HG03159 (cell line): ENCODE measurements at regions not wholly inside any gene's neighbourhood (a gene's known extent, or its start where the extent isn't known, plus 50 kb on each side); places are given as distances from the start of the nearest gene placed in this dataset.
"Not testable (repeated sequence)": the region's sequence is repeated elsewhere in the genome, so short reads cannot be mapped to it uniquely, and the experiment has no call there.

Source experiments
- ATAC-seq: cut with Tn5 transposase; IDR thresholded peaks from one replicate; pipeline ENCODE4 v1.9.1; 2021; ENCODE audit warnings: mild to moderate bottlenecking, moderate library complexity; ENCODE audit not compliant: unreplicated experiment

DNA sequence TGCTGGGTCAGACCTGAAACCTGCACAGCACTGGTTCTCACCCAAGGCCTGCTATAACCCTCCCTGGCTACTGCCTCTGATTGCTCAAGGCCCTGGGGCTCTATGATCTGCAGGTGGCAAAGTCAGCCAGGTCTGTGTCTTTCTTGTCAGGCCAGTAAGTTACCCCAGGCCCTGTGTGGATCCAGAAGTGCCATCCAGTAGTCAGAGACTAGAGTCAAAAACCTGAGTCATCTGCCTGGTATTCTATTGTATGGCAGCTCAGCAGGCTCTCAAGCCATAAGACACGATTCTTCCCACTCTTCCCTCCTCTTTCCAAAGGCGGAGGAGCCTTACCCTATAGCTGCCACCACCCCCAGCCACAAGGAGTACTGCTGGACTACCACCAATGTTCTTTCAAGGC is 593.0 kb downstream of the FRK start:
- no peak for ATAC-seq

DNA sequence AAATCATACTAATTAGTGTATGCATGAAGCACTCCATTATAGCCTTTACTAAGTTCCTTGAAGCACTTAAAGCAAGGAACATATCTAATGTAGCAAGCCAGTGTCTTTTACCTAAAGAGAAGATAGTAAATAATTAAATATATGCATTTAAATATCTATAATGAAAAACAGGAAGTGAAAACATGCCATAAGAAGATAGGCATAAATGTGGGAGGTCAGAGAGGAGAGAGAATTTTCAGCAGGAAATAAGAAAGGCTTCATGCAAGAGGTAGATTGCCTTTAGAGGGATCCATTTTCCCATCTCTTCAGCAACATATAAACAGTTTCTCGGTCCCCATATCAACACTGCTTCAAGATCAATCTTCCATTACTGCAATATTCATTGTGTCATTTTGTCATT is 599.8 kb downstream of the FRK start:
- ATAC-seq: no peak

DNA sequence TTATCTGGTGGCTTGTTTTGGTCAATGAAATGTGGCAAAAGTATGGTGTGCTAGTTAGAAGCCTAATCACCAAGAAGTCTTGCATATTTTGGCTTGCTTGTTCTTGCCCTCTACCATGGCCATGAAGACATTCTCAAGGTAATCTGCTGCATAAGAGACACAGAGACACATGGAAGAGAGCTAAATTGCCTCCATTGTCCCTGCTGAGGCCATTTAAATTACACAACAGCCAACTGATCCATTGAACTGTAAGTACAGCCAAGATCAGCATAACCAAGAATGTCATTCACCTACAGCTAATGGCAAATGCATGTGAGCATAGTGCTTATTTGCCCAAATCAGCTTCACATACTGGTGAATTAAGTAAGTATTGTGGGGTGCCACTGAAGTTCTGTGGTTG is 603.8 kb downstream of the FRK start:
- no peak for ATAC-seq

DNA sequence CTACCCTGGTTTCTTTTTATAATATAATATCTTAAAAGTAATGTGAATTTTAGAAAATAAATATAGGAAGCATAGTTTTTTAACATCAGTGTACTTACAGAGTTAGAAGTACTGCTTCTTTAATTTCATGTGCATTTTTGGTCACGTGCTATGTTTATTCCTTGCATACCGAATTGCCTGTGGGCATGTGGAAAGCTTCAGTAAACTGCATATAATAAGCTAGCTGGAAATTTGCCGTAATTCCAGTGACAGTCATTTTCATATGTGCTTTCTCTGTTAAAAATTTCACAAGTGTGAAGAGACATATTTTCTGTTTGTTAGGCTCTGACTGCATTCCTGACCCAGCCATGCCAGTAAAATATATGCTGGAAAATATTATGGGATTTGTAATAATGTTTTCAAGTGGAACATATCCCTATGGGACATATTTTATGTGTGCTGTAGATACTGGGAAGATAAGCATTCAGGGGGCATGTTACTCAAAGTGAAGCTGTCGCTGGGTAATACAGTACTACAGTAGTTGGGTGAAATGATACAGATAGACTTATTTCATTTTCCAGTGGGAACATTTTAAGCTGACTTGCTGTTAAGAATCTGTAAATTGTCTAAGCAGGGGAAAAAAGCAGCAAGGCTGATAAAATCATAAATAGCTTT is 616.7 kb downstream of the FRK start:
- ATAC-seq: no peak

DNA sequence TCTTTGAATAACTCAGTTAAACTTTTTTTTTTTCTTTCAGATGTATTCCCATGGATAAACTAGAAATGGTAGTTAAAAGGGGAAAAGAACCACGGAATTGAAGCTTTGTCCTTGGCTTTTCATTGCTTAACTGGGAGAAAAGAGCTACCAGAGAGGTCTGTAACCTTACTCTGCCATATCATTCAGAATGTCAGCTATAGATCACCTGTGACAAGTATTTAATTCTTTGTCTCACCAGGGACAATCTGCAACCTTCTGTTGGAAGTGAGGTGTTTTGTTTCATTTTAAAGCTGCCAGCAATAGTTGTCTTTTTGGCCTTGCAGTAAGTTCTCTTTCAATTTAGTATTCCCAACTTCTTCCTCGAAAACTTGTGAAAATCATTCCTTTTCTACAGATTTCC is 618.4 kb downstream of the FRK start:
- no peak for ATAC-seq

DNA sequence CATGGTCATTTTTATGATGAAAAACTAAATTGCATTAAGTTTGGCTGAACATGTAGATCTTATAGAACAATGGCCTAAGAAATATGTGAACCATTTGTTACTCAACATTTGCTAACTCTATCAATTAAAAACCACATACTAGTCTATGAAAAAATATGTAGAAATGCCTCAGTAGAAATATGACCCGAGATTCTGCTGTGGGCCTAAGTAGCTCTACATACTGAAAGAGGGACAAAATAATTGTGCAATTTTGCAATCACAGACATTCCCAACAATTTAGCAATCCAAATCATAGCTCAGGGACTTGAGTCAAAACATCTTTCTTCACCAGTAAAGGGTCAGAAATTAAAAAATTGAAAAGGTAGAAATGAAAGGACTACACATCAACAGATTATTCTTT is 619.0 kb downstream of the FRK start:
- ATAC-seq: no peak

DNA sequence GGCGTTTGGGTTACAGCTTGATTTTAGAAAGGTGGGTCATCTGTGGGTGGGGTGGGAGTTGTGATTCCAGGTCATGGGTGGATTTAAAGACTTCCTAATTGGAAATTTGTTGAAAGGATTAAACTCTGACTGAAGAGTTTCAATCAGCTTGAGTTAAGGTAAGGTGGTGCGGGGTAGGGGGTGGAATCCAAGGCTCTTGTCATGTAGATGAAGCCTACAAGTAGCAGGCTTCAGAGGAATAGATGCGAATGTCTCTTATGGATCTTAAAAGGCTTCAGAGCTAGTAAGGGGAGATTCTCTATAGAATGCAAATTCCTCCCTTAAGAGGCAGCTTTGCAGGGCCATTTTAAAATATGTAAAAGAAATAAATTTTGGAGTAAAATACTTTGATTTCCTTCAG is 645.3 kb downstream of the FRK start:
- ATAC-seq: no peak

DNA sequence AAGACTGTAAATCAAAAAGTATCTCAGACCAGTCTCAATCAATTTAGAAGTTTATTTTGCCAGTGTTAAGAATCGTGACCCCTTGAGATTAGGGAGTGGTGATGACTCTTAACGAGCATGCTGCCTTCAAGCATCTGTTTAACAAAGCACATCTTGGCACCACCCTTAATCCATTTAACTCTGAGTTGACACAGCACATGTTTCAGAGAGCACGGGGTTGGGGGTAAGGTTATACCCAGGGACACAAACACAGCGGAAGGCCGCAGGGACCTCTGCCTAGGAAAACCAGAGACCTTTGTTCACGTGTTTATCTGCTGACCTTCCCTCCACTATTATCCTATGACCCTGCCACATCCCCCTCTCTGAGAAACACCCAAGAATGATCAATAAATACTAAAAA is 645.8 kb downstream of the FRK start:
- ATAC-seq: not testable (repeated sequence)

DNA sequence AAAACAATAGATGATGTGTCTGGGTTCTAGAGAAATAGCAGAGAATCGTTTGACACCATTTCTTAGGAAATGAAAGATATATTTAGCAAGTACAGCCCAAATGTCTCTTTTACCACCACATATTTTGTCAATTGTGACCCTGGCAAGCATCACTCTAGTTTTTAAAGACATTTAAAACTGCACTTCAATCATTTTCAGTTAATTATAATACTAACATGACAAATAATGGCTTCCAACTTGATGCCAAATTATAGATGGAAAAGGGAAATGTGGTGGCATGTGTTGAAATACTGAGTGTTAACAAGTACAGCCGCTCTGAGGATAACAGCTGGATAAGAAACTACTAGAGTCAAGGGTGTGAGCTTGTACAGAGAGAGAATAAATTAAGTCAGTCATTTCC is 648.9 kb downstream of the FRK start:
- ATAC-seq: no peak

DNA sequence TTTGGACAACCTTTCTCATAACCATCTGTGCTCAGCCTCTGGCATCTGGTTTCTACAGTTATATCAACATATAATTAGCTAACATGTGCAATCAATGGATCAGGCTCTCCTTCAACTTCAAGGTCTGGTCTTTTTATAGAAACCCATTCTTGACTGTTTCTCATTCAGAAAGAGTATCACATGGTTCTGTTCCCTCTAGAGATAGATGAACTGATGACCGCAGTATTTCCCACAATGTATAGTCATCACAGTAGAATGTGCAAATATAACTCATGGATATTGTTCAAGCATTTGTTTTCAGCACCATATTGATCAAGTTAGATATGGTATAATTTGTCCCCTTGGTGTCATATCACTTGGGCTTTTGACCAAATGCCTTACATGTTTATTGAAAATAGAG is 656.2 kb downstream of the FRK start:
- no peak for ATAC-seq

DNA sequence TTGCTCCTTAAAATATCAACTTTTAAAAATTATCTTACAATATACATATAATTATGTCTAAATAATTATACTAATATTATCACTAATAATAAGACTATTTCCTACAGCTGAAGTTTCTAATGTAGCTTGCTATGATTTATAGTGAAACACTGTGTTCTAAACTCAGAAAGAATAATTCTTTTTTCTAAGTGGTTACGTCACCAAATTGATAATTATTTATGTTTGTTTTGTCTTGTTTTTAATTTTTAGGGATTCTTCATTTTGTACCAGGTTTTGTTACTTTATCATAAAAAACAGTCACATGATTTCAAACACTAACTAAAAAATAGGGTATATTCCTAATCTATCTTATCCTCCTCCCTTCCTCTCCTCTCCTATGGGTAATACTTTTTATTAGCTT is 662.1 kb downstream of the FRK start:
- ATAC-seq: no peak

DNA sequence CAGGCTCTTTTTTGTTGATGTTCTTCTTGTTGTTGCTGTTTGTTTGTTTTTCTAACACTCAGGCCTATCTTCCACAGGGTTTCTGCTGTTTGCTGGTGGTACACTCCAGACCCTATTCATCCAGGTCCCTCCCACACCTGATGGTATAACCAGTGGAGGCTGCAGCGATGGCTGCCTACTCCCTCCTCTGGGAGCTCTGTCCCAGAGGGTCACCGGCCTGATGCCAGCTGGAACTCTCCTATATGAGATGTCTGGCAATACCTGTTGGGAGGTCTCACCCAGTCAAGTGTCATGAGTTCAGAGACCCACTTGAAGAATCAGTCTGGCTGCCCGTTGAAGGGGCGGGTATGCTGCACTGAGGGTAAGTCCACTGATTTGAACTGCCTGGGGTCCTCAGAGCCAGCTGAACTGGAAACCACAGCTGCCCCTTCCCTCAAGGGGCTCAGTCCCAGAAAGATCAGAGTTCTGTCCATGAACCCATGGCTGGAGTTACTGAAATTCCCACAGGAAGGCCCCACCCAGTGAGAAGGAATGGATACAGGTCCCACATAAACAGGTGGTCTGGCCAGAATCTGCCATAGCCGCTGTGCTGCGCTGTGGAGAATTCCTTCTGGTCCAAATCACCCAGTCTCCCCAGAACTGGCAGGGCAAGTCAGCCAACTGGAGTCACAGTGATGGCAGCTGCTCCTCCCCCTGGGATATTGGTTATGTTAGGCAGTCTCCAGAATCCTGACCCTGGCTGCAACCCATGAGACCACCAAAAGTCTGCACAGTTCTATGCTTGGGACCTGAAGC is 664.4 kb downstream of the FRK start:
- no peak for ATAC-seq

DNA sequence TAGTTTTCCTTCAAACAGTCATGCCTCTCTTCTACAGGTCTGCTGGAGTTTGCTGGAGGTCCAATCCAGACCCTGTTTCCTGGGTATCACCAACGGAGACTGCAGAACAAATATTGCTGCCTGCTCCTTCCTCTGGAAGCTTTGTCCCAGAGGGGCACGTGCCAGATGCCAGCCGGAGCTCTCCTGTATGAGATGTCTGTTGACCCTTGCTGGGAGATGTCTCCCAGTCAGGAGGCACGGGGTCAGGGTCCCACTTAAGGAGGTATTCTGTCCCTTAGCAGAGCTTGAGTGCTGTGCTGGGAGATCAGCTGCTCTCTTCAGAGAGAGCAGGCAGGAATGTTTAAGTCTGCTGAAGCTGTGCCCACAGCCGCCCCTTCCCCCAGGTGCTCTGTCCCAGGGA is 666.9 kb downstream of the FRK start:
- ATAC-seq: no peak

DNA sequence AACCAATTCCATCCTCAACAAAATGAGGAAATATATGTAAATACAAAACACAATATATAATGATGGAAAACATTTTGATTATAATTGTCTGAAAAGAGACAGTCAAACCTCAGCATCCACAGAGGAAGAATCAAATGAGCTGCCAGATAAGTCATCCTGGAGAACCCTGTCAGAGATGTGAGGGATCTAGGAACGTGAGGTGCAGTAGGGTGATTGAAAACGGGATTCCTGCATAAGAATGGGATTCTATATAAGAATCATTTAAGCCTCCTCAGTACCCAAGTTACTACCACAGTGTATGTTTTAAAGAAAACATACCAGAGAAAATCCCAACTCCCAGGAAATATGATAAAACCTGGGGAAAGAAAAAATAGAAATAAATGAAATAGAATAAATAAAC is 690.5 kb downstream of the FRK start:
- no peak for ATAC-seq

DNA sequence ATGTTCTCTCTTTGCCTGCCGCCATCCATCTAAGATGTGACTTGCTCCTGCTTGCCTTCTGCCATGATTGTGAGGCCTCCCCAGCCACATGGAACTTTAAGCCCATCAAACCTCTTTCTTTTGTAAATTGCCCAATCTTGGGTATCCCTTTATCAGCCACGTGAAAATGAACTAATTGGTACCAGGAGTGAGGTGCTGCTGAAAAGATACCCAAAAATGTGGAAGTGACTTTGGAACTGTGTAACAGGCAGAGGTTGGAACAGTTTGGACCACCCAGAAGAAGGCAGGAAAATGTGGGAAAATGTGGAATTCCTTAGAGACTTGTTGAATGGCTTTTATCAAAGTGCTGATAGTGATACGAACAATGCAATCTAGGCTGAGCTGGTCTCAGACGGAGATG is 694.9 kb downstream of the FRK start:
- no peak for ATAC-seq

DNA sequence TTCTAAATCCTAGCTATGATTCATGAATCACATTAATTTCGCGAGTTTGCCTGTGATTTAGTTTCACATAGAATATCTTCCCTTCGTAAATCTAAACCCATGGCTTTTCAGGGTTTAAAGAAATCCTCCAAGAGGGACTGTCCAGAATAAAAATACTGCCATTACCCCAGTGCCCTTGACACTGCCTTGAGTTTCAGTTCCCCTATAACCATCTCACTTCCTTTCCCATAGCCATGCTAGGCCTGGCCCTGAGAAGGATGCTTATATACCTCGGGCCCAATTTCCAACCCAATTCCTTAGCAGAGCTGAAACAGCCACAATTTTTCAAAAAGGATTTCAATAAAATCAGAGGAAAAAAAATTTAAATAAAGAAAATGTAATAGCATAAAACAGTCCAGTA is 697.3 kb downstream of the FRK start:
- ATAC-seq: peak; percentile 80

DNA sequence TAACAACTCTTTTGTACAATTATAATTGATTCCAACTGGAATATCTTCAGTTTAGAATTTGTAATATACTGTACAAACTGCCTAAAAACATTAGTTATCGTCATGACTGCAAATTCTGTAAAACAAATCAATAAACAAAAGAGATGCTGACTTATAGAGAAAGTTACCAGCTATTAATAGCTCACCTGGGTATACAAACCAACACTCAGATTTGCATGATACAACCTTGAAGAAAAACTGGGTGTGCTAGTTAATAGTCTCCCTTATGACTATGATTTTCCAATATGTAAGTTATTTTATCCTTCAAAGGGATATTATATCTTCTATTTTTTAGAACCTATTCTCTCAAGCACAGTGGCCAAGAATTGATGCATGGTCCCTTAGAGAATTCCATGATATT is 698.5 kb downstream of the FRK start:
- ATAC-seq: peak; percentile 39

DNA sequence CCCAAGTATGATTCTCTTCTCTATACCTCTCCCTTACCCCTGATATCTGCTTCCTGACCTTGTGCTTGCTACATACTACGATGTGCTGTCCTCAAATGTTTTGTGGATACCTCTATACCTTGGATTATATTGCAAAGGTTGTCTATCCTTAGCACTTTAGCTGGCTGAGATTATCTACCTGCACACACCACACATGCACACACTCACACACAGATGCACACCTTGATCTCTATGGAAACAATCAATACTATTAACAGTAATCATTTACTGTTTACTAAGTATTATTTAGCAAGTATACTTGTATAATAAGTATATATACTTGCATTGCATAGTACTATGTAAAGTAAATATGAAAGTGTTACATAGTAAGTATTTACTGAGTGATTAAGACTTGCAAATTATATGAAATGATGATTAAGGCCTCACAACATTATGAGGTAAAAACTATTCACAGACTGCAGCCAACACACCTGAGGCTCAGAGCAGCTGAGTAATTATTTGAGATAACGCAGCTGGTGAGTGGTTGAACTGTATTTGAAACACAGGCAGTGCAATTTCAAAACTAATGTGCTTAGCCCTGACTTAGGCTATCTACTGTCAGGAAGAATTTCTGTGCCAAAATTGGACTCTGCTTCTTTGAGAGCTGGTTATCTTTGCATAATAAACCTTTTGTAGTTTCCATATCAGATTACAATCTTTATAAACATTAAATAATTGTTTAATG is 699.9 kb downstream of the FRK start:
- ATAC-seq: no peak

DNA sequence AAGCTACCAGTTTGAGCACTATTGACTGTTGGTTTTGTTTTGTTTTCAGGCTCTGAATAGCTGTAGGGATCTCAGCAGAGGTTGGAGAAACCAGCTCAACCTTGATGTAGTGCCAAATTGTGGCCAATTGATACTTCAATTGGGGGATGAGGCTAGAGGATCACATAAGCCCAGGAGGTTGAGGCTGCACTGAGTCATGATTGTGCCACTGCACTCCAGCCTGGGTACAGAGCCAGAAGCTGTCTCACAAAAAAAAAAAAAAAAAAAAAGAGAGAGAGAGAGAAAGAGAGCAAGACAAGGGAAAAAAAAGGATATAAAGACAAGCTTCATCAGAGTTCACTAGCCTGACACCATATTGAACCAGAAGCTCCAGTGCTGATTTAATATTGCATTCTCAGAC is 702.1 kb downstream of the FRK start:
- no peak for ATAC-seq

DNA sequence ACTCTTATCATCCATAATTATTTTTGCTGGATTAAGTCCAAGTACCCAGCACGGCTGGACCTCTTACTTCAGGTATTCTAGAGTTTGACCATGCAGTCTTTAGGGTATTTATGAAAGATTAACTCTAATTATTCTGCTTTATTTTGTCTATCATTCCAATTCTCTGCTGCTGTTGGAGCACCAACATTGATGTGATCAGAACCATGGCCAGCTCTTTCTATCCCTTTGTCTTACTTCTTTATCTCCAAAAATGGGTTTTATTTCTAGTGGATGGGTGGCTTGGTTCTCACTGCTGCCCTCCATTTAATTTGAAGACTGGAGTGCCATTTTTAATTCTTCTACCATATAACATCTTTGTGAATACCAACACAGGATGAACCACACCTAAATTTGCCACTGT is 704.3 kb downstream of the FRK start:
- ATAC-seq: no peak

DNA sequence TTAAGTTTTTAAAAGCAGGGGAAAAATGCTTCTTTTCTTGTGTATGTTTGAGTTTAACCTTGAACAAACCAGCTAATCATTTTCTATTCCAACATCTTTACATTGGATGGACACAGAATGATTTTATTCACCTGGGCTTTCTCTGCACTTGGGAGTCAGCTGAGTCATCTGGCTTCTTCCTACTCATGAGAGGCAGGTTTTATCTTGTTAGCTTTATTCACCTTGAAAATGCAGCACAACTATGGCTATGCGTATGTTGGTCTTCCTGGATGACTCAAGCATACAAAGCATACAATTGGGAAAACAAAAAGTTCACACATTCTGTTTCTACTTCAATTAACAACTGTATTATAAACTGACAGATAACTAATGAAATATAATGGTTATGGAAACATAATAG is 737.7 kb downstream of the FRK start:
- ATAC-seq: no peak

DNA sequence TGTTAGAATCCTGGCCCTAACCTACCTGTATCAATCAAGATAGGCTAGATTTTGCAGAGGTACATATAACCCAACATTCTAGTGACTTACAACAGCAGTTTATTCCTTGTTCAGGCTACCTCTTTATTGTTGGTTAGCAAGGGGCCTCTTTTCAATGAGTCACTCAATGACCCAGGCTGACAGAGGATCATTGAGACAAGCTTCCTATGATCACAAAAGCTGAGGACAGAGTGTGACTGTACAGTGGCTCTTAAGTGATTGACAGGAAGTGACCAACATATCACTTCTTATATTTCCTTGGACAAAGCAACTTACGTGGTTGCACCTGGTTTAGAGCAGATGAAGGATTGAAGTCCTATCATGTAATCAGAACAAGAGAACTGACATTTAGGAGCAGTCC is 740.9 kb downstream of the FRK start:
- no peak for ATAC-seq
